NCI-H2171 treated with DMSO at 0.1 percent for 48 hours (cell line): ENCODE measurements at regions not wholly inside any gene's neighbourhood (a gene's known extent, or its start where the extent isn't known, plus 50 kb on each side); places are given as distances from the start of the nearest gene placed in this dataset.

Experiments
- DNase-seq: peaks from one replicate; lab custom pipeline; 2025; lab: John Stamatoyannopoulos, UW

GRCh38 chr1:34330061-34330460 lies 153.4 kb downstream of the C1orf94 start:
- DNase-seq: peak; percentile 20

GRCh38 chr1:34331020-34331926 lies 154.6 kb downstream of the C1orf94 start:
- no peak for DNase-seq

GRCh38 chr1:34332996-34333395 lies 156.3 kb downstream of the C1orf94 start:
- DNase-seq: no peak

GRCh38 chr1:34338871-34339270 lies 162.2 kb downstream of the C1orf94 start:
- no peak for DNase-seq

- no peak for DNase-seq
Observed at GRCh38 chr1:34341896-34342295, 165.2 kb downstream of the C1orf94 start.

- DNase-seq: no peak
Observed at GRCh38 chr1:34342334-34342733, 165.6 kb downstream of the C1orf94 start.

- no peak for DNase-seq
Observed at GRCh38 chr1:34346128-34346527, 169.4 kb downstream of the C1orf94 start.

GRCh38 chr1:34353409-34353808 lies 176.7 kb downstream of the C1orf94 start:
- DNase-seq: no peak

GRCh38 chr1:34354367-34354766 lies 177.7 kb downstream of the C1orf94 start:
- no peak for DNase-seq

- DNase-seq: no peak
Observed at GRCh38 chr1:34356853-34357252, 180.1 kb downstream of the C1orf94 start.

- no peak for DNase-seq
Observed at GRCh38 chr1:34358636-34359035, 181.9 kb downstream of the C1orf94 start.

- DNase-seq: no peak
Observed at GRCh38 chr1:34359411-34359810, 182.7 kb downstream of the C1orf94 start.

- DNase-seq: no peak
Observed at GRCh38 chr1:34360574-34360973, 183.9 kb downstream of the C1orf94 start.

GRCh38 chr1:34361121-34361520 lies 184.4 kb downstream of the C1orf94 start:
- DNase-seq: no peak

- DNase-seq: no peak
Observed at GRCh38 chr1:34361781-34362357, 185.2 kb downstream of the C1orf94 start.

GRCh38 chr1:34362949-34363348 lies 186.2 kb downstream of the C1orf94 start:
- no peak for DNase-seq

- DNase-seq: no peak
Observed at GRCh38 chr1:34363447-34363846, 186.7 kb downstream of the C1orf94 start.

GRCh38 chr1:34363915-34364314 lies 187.2 kb downstream of the C1orf94 start:
- no peak for DNase-seq

- no peak for DNase-seq
Observed at GRCh38 chr1:34364376-34364775, 187.7 kb downstream of the C1orf94 start.

- no peak for DNase-seq
Observed at GRCh38 chr1:34365295-34365694, 188.6 kb downstream of the C1orf94 start.

- no peak for DNase-seq
Observed at GRCh38 chr1:34366875-34367624, 190.3 kb downstream of the C1orf94 start.

- no peak for DNase-seq
Observed at GRCh38 chr1:34367954-34368353, 191.2 kb downstream of the C1orf94 start.
